Endothelial cell of umbilical vein (primary cell): ENCODE measurements at regions not wholly inside any gene's neighbourhood (a gene's known extent, or its start where the extent isn't known, plus 50 kb on each side); places are given as distances from the start of the nearest gene placed in this dataset.

Experiments
- BruUV-seq: library from RNA; stranded (reverse); fragments of 400-500 nt; replicated peaks from 2 replicates; lab custom pipeline; 2021; lab: Mats Ljungman, UMichigan
- CTCF ChIA-PET: fragments of 300-600, 350-600 bp; sonication (Branson Sonifier 250); formaldehyde crosslinking; loops from one replicate; lab custom pipeline; 2021; ENCODE audit warnings: antibody characterized with exemption, inconsistent platforms; lab: Charles Lee
- POLR2A ChIA-PET: fragments of 300-600, 350-600 bp; sonication (Branson Sonifier 250); formaldehyde crosslinking; loops from one replicate; lab custom pipeline; 2021; ENCODE audit warnings: antibody characterized with exemption, inconsistent platforms; lab: Charles Lee
- DNase-seq: peaks from one replicate; pipeline ENCODE4 v3.0.0-alpha.2; 2011; ENCODE audit warnings: low read depth, low spot score
- FAIRE-seq: peaks from 2 replicates; lab custom pipeline; 2011; peaks lifted over from hg19 to GRCh38; lab: Jason Lieb, UNC
- H2AFZ ChIP-seq: 2 replicates; pipeline ENCODE4 v1.6.0; 2012; ENCODE audit warnings: low read depth, low read length, control low read depth, inconsistent platforms
- H3K27ac ChIP-seq: 2 replicates; pipeline ENCODE4 v1.5.1; 2011; ENCODE audit warnings: low read depth, mild to moderate bottlenecking, control low read depth, low read length, moderate library complexity; ENCODE audit not compliant: insufficient read depth
- H3K27me3 ChIP-seq, 2 experiments: 2 replicates each; pipeline versions ENCODE4 v1.6.0 to v1.6.1; 2011; ENCODE audit warnings: low read length in 2 of 2, mixed read lengths in 1 of 2; ENCODE audit not compliant: control insufficient read depth in 2 of 2, insufficient read depth in 2 of 2
- H3K36me3 ChIP-seq, 2 experiments: 2 replicates in 1 of 2; 3 replicates in 1 of 2; pipeline ENCODE4 v1.5.1; 2011; ENCODE audit warnings: low read length in 2 of 2, mild to moderate bottlenecking in 1 of 2, moderate library complexity in 1 of 2; ENCODE audit not compliant: control insufficient read depth in 2 of 2, insufficient read depth in 2 of 2; ENCODE audit errors: extremely low read depth in 1 of 2
- H3K4me1 ChIP-seq: 3 replicates; pipeline ENCODE4 v1.5.1; 2011; ENCODE audit warnings: mild to moderate bottlenecking, low read length; ENCODE audit not compliant: control insufficient read depth, insufficient read depth; ENCODE audit errors: extremely low read depth
- H3K4me2 ChIP-seq: 2 replicates; pipeline ENCODE4 v1.6.1; 2011; ENCODE audit warnings: low read length, control low read depth, mixed read lengths; ENCODE audit not compliant: insufficient read depth
- H3K4me3 ChIP-seq, 3 experiments: fragments of 200-600 bp in 1 of 3; sonication (generic), shearing (Covaris generic) in 1 of 3; replicated peaks in 1 of 3; 2 replicates each; pipeline ENCODE4 v1.5.1; 2011 to 2016; ENCODE audit warnings: control low read depth in 3 of 3, low read length in 3 of 3, mild to moderate bottlenecking in 2 of 3, inconsistent platforms in 1 of 3, low read depth in 1 of 3, moderate library complexity in 1 of 3; ENCODE audit not compliant: insufficient read depth in 1 of 3
- H3K79me2 ChIP-seq: 2 replicates; pipeline ENCODE4 v1.6.0; 2012; ENCODE audit warnings: low read length, inconsistent platforms; ENCODE audit not compliant: control insufficient read depth, insufficient read depth
- H3K9ac ChIP-seq: replicated peaks from 2 replicates; pipeline ENCODE3; 2011; ENCODE audit warnings: low read length, control low read depth; ENCODE audit not compliant: insufficient read depth; ENCODE audit errors: extremely low read depth
- H3K9me1 ChIP-seq: replicated peaks from 3 replicates; pipeline ENCODE4 v1.6.0; 2011; ENCODE audit warnings: mild to moderate bottlenecking, low read length; ENCODE audit not compliant: control insufficient read depth, insufficient read depth; ENCODE audit errors: extremely low read depth
- H3K9me3 ChIP-seq: replicated peaks from 2 replicates; pipeline ENCODE4 v1.5.1; 2012; ENCODE audit warnings: low read length, inconsistent platforms; ENCODE audit not compliant: control insufficient read depth, insufficient read depth
- H4K20me1 ChIP-seq: replicated peaks from 2 replicates; pipeline ENCODE3; 2011; ENCODE audit warnings: mild to moderate bottlenecking, low read length; ENCODE audit not compliant: control insufficient read depth, insufficient read depth; ENCODE audit errors: extremely low read depth
- EZH2 ChIP-seq: IDR thresholded peaks from 2 replicates; pipeline ENCODE4 v1.6.1; 2012; ENCODE audit warnings: borderline replicate concordance, low read depth, mild to moderate bottlenecking, moderate library complexity, low read length, inconsistent platforms; ENCODE audit not compliant: severe bottlenecking
- FOS ChIP-seq: IDR thresholded peaks from 2 replicates; pipeline ENCODE4 v1.6.1; 2011; ENCODE audit warnings: mild to moderate bottlenecking, low read length, moderate library complexity, borderline replicate concordance; ENCODE audit not compliant: insufficient read depth
- GATA2 ChIP-seq: IDR thresholded peaks from 2 replicates; pipeline ENCODE4 v1.7.0; 2011; ENCODE audit warnings: low read depth, mild to moderate bottlenecking, moderate library complexity, mixed read lengths, low read length; ENCODE audit not compliant: insufficient read length, insufficient read depth
- JUN ChIP-seq: IDR thresholded peaks from 2 replicates; pipeline ENCODE4 v1.6.1; 2011; ENCODE audit warnings: borderline replicate concordance, low read depth; ENCODE audit not compliant: insufficient read length, insufficient read depth
- MYC ChIP-seq: IDR thresholded peaks from one replicate; pipeline ENCODE4 v1.6.1; 2011; ENCODE audit warnings: mild to moderate bottlenecking, low read depth, low read length
- POLR2A ChIP-seq: IDR thresholded peaks from 2 replicates; pipeline ENCODE4 v1.6.1; 2012; ENCODE audit warnings: low read depth, mild to moderate bottlenecking, control low read depth, low read length
- POLR2AphosphoS5 ChIP-seq: IDR thresholded peaks from 2 replicates; pipeline ENCODE4 v1.6.1; 2012; ENCODE audit warnings: low read depth, mild to moderate bottlenecking, control low read depth, low read length, moderate library complexity; ENCODE audit not compliant: insufficient read depth
- dilution Hi-C: fragments of 300-500 bp; cut with MboI; formaldehyde crosslinking; loops from one replicate; pipeline ENCODE4 v1.15.0; 2019; ENCODE audit warnings: low sequenced_read_pairs; ENCODE audit not compliant: extremely low pct_ligation_motif_present
- intact Hi-C: fragments of 100-400 bp; cut with micrococcal nuclease; formaldehyde crosslinking; loops from one replicate; pipeline ENCODE4 v1.10.0; 2022
- TF ChIP-seq, protein P1 (sequence below), 2 donors: IDR thresholded peaks; 1 replicate in 1 of 2; 2 replicates in 1 of 2; pipeline ENCODE4 v1.5.1; 2011; ENCODE audit warnings: low read length in 2 of 2, mild to moderate bottlenecking in 2 of 2, moderate library complexity in 2 of 2, control low read depth in 1 of 2, inconsistent platforms in 1 of 2, low read depth in 1 of 2; ENCODE audit not compliant: insufficient read depth in 1 of 2; ENCODE audit errors: extremely low read depth in 1 of 2
- TF ChIP-seq, protein P2 (sequence below): IDR thresholded peaks from 2 replicates; pipeline ENCODE4 v1.6.1; 2011; ENCODE audit not compliant: insufficient read depth, insufficient read length

DNA sequence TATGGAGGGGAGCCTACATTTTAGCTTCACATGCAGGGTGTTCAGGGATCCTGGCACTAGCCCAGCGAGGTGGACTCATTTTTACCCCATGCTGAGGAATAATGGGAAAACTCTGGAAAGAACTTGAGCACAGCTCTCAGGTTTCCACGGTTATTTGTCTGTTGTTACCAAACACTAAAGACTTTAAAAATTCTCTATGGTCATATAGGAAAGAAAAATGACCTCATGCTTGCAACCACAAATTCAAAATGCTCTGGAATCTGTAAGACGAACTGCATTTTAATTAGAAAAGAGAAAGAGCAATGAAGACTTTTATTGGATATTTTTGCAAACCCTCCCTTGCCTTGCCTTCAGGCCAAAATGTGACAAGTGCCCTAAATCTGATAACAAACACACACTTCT, 606.9 kb downstream of the EBF1 start:
- CTCF ChIA-PET: no interaction called here
- no peak overlapping the region for H3K27ac ChIP-seq
- BruUV-seq: no TSS peak

More for the DNA sequence above, 606.9 kb downstream of the EBF1 start:
- H3K9me3 ChIP-seq: no peaks in the 10 kb centered on the region
- no peaks in the 10 kb centered on the region for H3K4me1 ChIP-seq
- no peak for FAIRE-seq
- dilution Hi-C loops: no loop called here
- H3K9me1 ChIP-seq: no peaks in the 10 kb centered on the region
- POLR2A ChIA-PET: no interaction called here
- intact Hi-C loops: no loop called here
- H3K27me3 ChIP-seq: no peaks in the 10 kb centered on the region
- TF ChIP-seq POLR2AphosphoS5 (no peak), GATA2 (no peak), POLR2A (no peak), FOS (no peak), JUN (no peak), MYC (no peak), EZH2 (no peak)
- TF ChIP-seq, protein P1, sequence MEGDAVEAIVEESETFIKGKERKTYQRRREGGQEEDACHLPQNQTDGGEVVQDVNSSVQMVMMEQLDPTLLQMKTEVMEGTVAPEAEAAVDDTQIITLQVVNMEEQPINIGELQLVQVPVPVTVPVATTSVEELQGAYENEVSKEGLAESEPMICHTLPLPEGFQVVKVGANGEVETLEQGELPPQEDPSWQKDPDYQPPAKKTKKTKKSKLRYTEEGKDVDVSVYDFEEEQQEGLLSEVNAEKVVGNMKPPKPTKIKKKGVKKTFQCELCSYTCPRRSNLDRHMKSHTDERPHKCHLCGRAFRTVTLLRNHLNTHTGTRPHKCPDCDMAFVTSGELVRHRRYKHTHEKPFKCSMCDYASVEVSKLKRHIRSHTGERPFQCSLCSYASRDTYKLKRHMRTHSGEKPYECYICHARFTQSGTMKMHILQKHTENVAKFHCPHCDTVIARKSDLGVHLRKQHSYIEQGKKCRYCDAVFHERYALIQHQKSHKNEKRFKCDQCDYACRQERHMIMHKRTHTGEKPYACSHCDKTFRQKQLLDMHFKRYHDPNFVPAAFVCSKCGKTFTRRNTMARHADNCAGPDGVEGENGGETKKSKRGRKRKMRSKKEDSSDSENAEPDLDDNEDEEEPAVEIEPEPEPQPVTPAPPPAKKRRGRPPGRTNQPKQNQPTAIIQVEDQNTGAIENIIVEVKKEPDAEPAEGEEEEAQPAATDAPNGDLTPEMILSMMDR (IDR thresholded peaks at IDR 0.05; ENCODE audit: extremely low read depth in 1 of 2, insufficient read depth in 1 of 2, low read depth in 1 of 2, low read length in 2 of 2): no peak
- TF ChIP-seq, protein P2, sequence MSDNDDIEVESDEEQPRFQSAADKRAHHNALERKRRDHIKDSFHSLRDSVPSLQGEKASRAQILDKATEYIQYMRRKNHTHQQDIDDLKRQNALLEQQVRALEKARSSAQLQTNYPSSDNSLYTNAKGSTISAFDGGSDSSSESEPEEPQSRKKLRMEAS: no peak
- H2AFZ ChIP-seq: no peak overlapping the region
- no peak overlapping the region for H3K4me2 ChIP-seq
- no peaks in the 10 kb centered on the region for H3K36me3 ChIP-seq
- DNase-seq: no peak
- H3K79me2 ChIP-seq: no peaks in the 10 kb centered on the region
- no peaks in the 10 kb centered on the region for H4K20me1 ChIP-seq
- no peak overlapping the region for H3K4me3 ChIP-seq
- H3K9ac ChIP-seq: no peak overlapping the region
